NT2/D1 (cell line): ENCODE measurements at regions not wholly inside any gene's neighbourhood (a gene's known extent, or its start where the extent isn't known, plus 50 kb on each side); places are given as distances from the start of the nearest gene placed in this dataset.

Experiments used
- SUZ12 ChIP-seq: IDR thresholded peaks from 2 replicates; pipeline ENCODE4 v1.6.1; 2011; ENCODE audit not compliant: insufficient read length, insufficient read depth; ENCODE audit errors: extremely low read depth
- YY1 ChIP-seq: IDR thresholded peaks from 2 replicates; pipeline ENCODE4 v1.6.1; 2011; ENCODE audit not compliant: insufficient read length, insufficient read depth
- ZNF274 ChIP-seq: IDR thresholded peaks from 2 replicates; pipeline ENCODE4 v1.6.1; 2011; ENCODE audit warnings: mild to moderate bottlenecking, low read depth, low read length

- no peak for TF ChIP-seq ZNF274
- no peak for TF ChIP-seq YY1
- TF ChIP-seq SUZ12, result no peak
Measured at GRCh38 chr3:24631481-24631880, 136.8 kb upstream of the THRB start.
